Mesendoderm (in vitro differentiated cells): ENCODE measurements at regions not wholly inside any gene's neighbourhood (a gene's known extent, or its start where the extent isn't known, plus 50 kb on each side); places are given as distances from the start of the nearest gene placed in this dataset.

Source experiments
- DNase-seq: peaks from one replicate; pipeline ENCODE4 v3.0.0; 2013
- H2AK5ac ChIP-seq: 2 replicates; pipeline ENCODE4 v1.6.1; 2013; ENCODE audit warnings: low read length, inconsistent platforms
- H2BK120ac ChIP-seq: 2 replicates; pipeline ENCODE4 v1.6.1; 2013; ENCODE audit warnings: low read depth, mild to moderate bottlenecking, low read length, moderate library complexity, mixed read lengths
- H2BK15ac ChIP-seq: replicated peaks from 2 replicates; pipeline ENCODE4 v1.6.1; 2013; ENCODE audit warnings: low read depth, mild to moderate bottlenecking, moderate library complexity
- H2BK5ac ChIP-seq: 2 replicates; pipeline ENCODE4 v1.6.1; 2013; ENCODE audit warnings: low read length, inconsistent platforms
- H3K18ac ChIP-seq: 2 replicates; pipeline ENCODE4 v1.6.1; 2013; ENCODE audit warnings: mild to moderate bottlenecking, low read length, mixed read lengths
- H3K23ac ChIP-seq: one replicate; pipeline ENCODE4 v1.6.1; 2013; ENCODE audit warnings: low read length
- H3K27ac ChIP-seq: 2 replicates; pipeline ENCODE4 v1.5.1; 2013; ENCODE audit warnings: low read depth, mild to moderate bottlenecking, inconsistent platforms, low read length, moderate library complexity
- H3K27me3 ChIP-seq: 2 replicates; pipeline ENCODE4 v1.6.1; 2013; ENCODE audit warnings: low read length, control low read depth, mild to moderate bottlenecking, inconsistent platforms; ENCODE audit not compliant: insufficient read depth, poor library complexity
- H3K36me3 ChIP-seq: 2 replicates; pipeline ENCODE4 v1.6.1; 2013; ENCODE audit warnings: low read length, inconsistent platforms; ENCODE audit not compliant: control insufficient read depth, insufficient read depth
- H3K4ac ChIP-seq: one replicate; pipeline ENCODE4 v1.6.1; 2013; ENCODE audit warnings: low read depth, mild to moderate bottlenecking, low read length, moderate library complexity
- H3K4me1 ChIP-seq: 2 replicates; pipeline ENCODE4 v1.6.1; 2013; ENCODE audit warnings: low read depth, low read length, inconsistent platforms; ENCODE audit not compliant: control insufficient read depth
- H3K4me2 ChIP-seq: 2 replicates; pipeline ENCODE4 v1.6.1; 2013; ENCODE audit warnings: low read length
- H3K4me3 ChIP-seq: 2 replicates; pipeline ENCODE4 v1.5.1; 2013; ENCODE audit warnings: mild to moderate bottlenecking, low read length
- H3K56ac ChIP-seq: one replicate; pipeline ENCODE4 v1.6.1; 2013; ENCODE audit warnings: low read length
- H3K79me1 ChIP-seq: 2 replicates; pipeline ENCODE4 v1.6.1; 2013; ENCODE audit warnings: low read length, inconsistent platforms
- H3K79me2 ChIP-seq: 2 replicates; pipeline ENCODE4 v1.6.1; 2013; ENCODE audit warnings: mild to moderate bottlenecking, low read length; ENCODE audit not compliant: control insufficient read depth, insufficient read depth
- H3K9ac ChIP-seq: 2 replicates; pipeline ENCODE4 v1.6.1; 2013; ENCODE audit warnings: low read length, inconsistent platforms
- H4K5ac ChIP-seq: one replicate; pipeline ENCODE4 v1.6.1; 2013; ENCODE audit warnings: low read length
- H4K8ac ChIP-seq: one replicate; pipeline ENCODE4 v1.6.1; 2013; ENCODE audit warnings: low read depth, mild to moderate bottlenecking, control low read depth, low read length, moderate library complexity
- WGBS: extraction: QIAGEN DNeasy Blood & Tissue Kit; methylation state at CpG from one replicate; pipeline ENCODE4 v1.1.7; 2013; ENCODE audit warnings: low lambda C conversion rate, missing lambda C conversion rate; ENCODE audit not compliant: insufficient coverage; ENCODE audit errors: extremely low coverage; 5-methylcytosine and 5-hydroxymethylcytosine counted together

DNA sequence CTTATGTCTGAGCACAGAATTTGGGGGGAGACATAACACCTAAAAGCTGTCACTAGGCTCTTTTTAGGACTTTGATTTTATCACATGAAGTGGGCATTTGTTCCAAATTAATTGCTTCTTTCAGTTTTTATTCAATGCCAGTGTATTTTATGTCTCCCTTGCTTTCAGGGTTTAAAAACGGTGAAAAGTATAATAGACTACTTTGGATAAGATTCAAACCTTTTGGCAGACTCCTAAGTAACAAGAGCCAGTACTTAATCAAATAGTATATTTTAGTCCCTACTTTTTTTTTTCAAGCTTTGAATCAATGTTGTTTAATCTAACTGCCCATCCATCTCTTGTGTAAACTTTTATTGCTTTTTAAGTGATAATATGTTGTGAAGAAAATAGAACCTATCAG, 847.2 kb upstream of the DPPA4 start:
- H3K27me3 ChIP-seq: no peaks in the 10 kb centered on the region
- DNase-seq: no peak
- no peak overlapping the region for H3K56ac ChIP-seq
- no peaks in the 10 kb centered on the region for H3K79me1 ChIP-seq
- H3K79me2 ChIP-seq: no peaks in the 10 kb centered on the region
- H3K4me2 ChIP-seq: no peak overlapping the region
- H3K18ac ChIP-seq: no peak overlapping the region
- H3K27ac ChIP-seq: no peak overlapping the region
- no peak overlapping the region for H3K4me3 ChIP-seq
- no peaks in the 10 kb centered on the region for H3K4me1 ChIP-seq
- no peak overlapping the region for H2BK15ac ChIP-seq
- H3K23ac ChIP-seq: no peak overlapping the region
- no peak overlapping the region for H2AK5ac ChIP-seq
- no peaks in the 10 kb centered on the region for H3K36me3 ChIP-seq
- no peak overlapping the region for H3K9ac ChIP-seq
- no peak overlapping the region for H2BK120ac ChIP-seq
- H4K8ac ChIP-seq: no peak overlapping the region
- H4K5ac ChIP-seq: no peak overlapping the region
- no peak overlapping the region for H2BK5ac ChIP-seq
- no CpG with 5 or more reads among the region's 1 CpG for WGBS
- H3K4ac ChIP-seq: no peak overlapping the region

GRCh38 chr3:110193074-110193473, 855.7 kb upstream of the DPPA4 start:
- Histone ChIP-seq H3K27ac (no peak overlapping the region), H3K56ac (no peak overlapping the region), H3K4ac (no peak overlapping the region), H3K36me3 (no peaks in the 10 kb centered on the region), H3K23ac (no peak overlapping the region), H3K4me3 (no peak overlapping the region), H3K18ac (no peak overlapping the region), H3K79me1 (no peaks in the 10 kb centered on the region), H2BK120ac (no peak overlapping the region), H3K27me3 (no peaks in the 10 kb centered on the region), H2BK5ac (no peak overlapping the region), H3K4me1 (no peaks in the 10 kb centered on the region), H3K79me2 (no peaks in the 10 kb centered on the region), H2AK5ac (no peak overlapping the region), H4K8ac (no peak overlapping the region), H3K9ac (no peak overlapping the region), H2BK15ac (no peak overlapping the region), H3K4me2 (no peak overlapping the region), H4K5ac (no peak overlapping the region)
- WGBS: no CpG with 5 or more reads among the region's 2 CpGs
- no peak for DNase-seq

GRCh38 chr3:110198717-110199587, 861.6 kb upstream of the DPPA4 start:
- Histone ChIP-seq H3K79me2 (no peaks in the 10 kb centered on the region), H4K5ac (no peak overlapping the region), H3K4me2 (no peak overlapping the region), H2AK5ac (no peak overlapping the region), H4K8ac (no peak overlapping the region), H3K23ac (no peak overlapping the region), H3K27ac (no peak overlapping the region), H3K27me3 (no peaks in the 10 kb centered on the region), H3K9ac (no peak overlapping the region), H3K18ac (no peak overlapping the region), H3K36me3 (no peaks in the 10 kb centered on the region), H2BK15ac (no peak overlapping the region), H3K56ac (no peak overlapping the region), H2BK120ac (no peak overlapping the region), H3K4ac (no peak overlapping the region), H2BK5ac (no peak overlapping the region), H3K79me1 (no peaks in the 10 kb centered on the region), H3K4me3 (no peak overlapping the region), H3K4me1 (no peaks in the 10 kb centered on the region)
- no CpG with 5 or more reads among the region's 12 CpGs for WGBS
- no peak for DNase-seq

GRCh38 chr3:110199588-110199943, 862.2 kb upstream of the DPPA4 start:
- Histone ChIP-seq H2BK15ac (no peak overlapping the region), H4K8ac (no peak overlapping the region), H3K23ac (no peak overlapping the region), H3K36me3 (no peaks in the 10 kb centered on the region), H2BK120ac (no peak overlapping the region), H2BK5ac (no peak overlapping the region), H3K79me2 (no peaks in the 10 kb centered on the region), H2AK5ac (no peak overlapping the region), H4K5ac (no peak overlapping the region), H3K18ac (no peak overlapping the region), H3K27me3 (no peaks in the 10 kb centered on the region), H3K4me3 (no peak overlapping the region), H3K79me1 (no peaks in the 10 kb centered on the region), H3K27ac (no peak overlapping the region), H3K56ac (no peak overlapping the region), H3K9ac (no peak overlapping the region), H3K4ac (no peak overlapping the region), H3K4me1 (no peaks in the 10 kb centered on the region), H3K4me2 (no peak overlapping the region)
- no CpG with 5 or more reads among the region's 2 CpGs for WGBS
- DNase-seq: no peak

DNA sequence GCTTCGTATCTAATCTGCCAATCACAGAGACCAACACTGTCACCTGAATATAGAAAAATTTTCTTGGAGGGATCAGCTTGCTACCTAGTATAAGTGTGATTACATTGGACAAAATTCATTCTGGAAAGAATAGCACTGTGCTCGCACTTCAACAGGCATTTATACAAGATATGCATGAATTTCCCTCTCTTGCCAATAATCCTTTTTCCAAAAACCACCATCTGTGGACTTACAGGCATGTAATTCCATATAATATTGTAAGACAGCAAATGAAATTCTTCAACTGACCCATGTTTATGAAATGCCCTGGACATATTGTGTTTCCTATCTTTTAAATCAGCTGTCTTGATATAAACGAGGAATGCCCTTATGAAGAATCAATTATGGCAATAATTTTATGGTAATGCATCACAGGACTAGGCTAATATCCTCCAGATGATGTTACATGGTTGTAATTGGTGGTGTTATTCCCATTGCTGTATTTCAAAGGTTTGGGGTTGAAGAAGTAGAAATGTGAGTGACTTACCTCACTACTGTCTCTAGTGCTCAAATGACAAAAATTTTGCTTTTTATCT, 861.4 kb upstream of the NECTIN3 start:
- Histone ChIP-seq H3K4me2 (no peak overlapping the region), H2BK120ac (no peak overlapping the region), H3K27me3 (no peaks in the 10 kb centered on the region), H3K36me3 (no peaks in the 10 kb centered on the region), H3K27ac (no peak overlapping the region), H2BK15ac (no peak overlapping the region), H3K4ac (no peak overlapping the region), H2AK5ac (no peak overlapping the region), H3K79me1 (no peaks in the 10 kb centered on the region), H3K56ac (no peak overlapping the region), H3K4me1 (no peaks in the 10 kb centered on the region), H3K18ac (no peak overlapping the region), H3K4me3 (no peak overlapping the region), H2BK5ac (no peak overlapping the region), H3K9ac (no peak overlapping the region), H4K8ac (no peak overlapping the region), H4K5ac (no peak overlapping the region), H3K23ac (no peak overlapping the region), H3K79me2 (no peaks in the 10 kb centered on the region)
- no peak for DNase-seq
- no CpG with 5 or more reads among the region's 3 CpGs for WGBS
